ENCODE measurements at regions not wholly inside any gene's neighbourhood (a gene's known extent, or its start where the extent isn't known, plus 50 kb on each side); places are given as distances from the start of the nearest gene placed in this dataset.

GRCh38 chr6:132068766-132069165, 117.6 kb upstream of the CCN2 start:
- no peak overlapping the region for H3K27ac ChIP-seq (ENCODE audit: low read depth in 1 of 2, low read length in 2 of 2)
- DNase-seq (no peak), ATAC-seq (ENCODE audit: poor library complexity) (no peak)
- Mint-ChIP-seq H3K9me3 (no peaks in the 10 kb centered on the region), H3K27ac (no peak overlapping the region), H3K4me1 (ENCODE audit: low read depth) (no peaks in the 10 kb centered on the region), H3K27me3 (no peaks in the 10 kb centered on the region), H3K36me3 (ENCODE audit: low read depth) (no peaks in the 10 kb centered on the region), H3K4me3 (no peak overlapping the region)
- H3K9me3 ChIP-seq (ENCODE audit: control insufficient read depth in 1 of 2, insufficient read depth in 1 of 2, low read length in 2 of 2), result no peaks in the 10 kb centered on the region
- ChIA-PET POLR2A (no interaction called here), CTCF (no interaction called here)
- no peaks in the 10 kb centered on the region for H3K4me1 ChIP-seq (ENCODE audit: insufficient read depth, low read length)
- intact Hi-C loops (cut with DNase I, micrococcal nuclease), result no loop called here
- TF ChIP-seq, protein P1, sequence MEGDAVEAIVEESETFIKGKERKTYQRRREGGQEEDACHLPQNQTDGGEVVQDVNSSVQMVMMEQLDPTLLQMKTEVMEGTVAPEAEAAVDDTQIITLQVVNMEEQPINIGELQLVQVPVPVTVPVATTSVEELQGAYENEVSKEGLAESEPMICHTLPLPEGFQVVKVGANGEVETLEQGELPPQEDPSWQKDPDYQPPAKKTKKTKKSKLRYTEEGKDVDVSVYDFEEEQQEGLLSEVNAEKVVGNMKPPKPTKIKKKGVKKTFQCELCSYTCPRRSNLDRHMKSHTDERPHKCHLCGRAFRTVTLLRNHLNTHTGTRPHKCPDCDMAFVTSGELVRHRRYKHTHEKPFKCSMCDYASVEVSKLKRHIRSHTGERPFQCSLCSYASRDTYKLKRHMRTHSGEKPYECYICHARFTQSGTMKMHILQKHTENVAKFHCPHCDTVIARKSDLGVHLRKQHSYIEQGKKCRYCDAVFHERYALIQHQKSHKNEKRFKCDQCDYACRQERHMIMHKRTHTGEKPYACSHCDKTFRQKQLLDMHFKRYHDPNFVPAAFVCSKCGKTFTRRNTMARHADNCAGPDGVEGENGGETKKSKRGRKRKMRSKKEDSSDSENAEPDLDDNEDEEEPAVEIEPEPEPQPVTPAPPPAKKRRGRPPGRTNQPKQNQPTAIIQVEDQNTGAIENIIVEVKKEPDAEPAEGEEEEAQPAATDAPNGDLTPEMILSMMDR (IDR thresholded peaks at IDR 0.05), result no peak
- no peaks in the 10 kb centered on the region for H3K27me3 ChIP-seq (ENCODE audit: control insufficient read depth in 1 of 2, insufficient read depth in 2 of 2, low read length in 2 of 2)
- no peak overlapping the region for H3K4me3 ChIP-seq (ENCODE audit: low read length)
- H3K36me3 ChIP-seq (ENCODE audit: insufficient read depth, low read length), result no peaks in the 10 kb centered on the region

- Mint-ChIP-seq H3K4me3 (no peak overlapping the region), H3K27ac (no peak overlapping the region), H3K9me3 (no peaks in the 10 kb centered on the region), H3K36me3 (ENCODE audit: low read depth) (no peaks in the 10 kb centered on the region), H3K27me3 (no peaks in the 10 kb centered on the region), H3K4me1 (ENCODE audit: low read depth) (no peaks in the 10 kb centered on the region)
- Histone ChIP-seq H3K36me3 (ENCODE audit: insufficient read depth, low read length) (no peaks in the 10 kb centered on the region), H3K27ac (ENCODE audit: low read depth in 1 of 2, low read length in 2 of 2) (no peak overlapping the region), H3K9me3 (ENCODE audit: control insufficient read depth in 1 of 2, insufficient read depth in 1 of 2, low read length in 2 of 2) (no peaks in the 10 kb centered on the region), H3K27me3 (ENCODE audit: control insufficient read depth in 1 of 2, insufficient read depth in 2 of 2, low read length in 2 of 2) (no peaks in the 10 kb centered on the region), H3K4me1 (ENCODE audit: insufficient read depth, low read length) (no peaks in the 10 kb centered on the region), H3K4me3 (ENCODE audit: low read length) (no peak overlapping the region)
- intact Hi-C loops (cut with DNase I, micrococcal nuclease), result no loop called here
- ChIA-PET CTCF (no interaction called here), POLR2A (no interaction called here)
- no peak for ATAC-seq (ENCODE audit: poor library complexity)
- DNase-seq, result no peak
- TF ChIP-seq, protein P1 (IDR thresholded peaks at IDR 0.05), result no peak
These were observed 116.1 kb upstream of the CCN2 start for GRCh38 chr6:132067286-132067685.

GRCh38 chr6:132065556-132065955, 114.4 kb upstream of the CCN2 start:
- no peak overlapping the region for H3K4me3 ChIP-seq (ENCODE audit: low read length)
- no peaks in the 10 kb centered on the region for H3K27me3 ChIP-seq (ENCODE audit: control insufficient read depth in 1 of 2, insufficient read depth in 2 of 2, low read length in 2 of 2)
- H3K4me1 ChIP-seq (ENCODE audit: insufficient read depth, low read length), result no peaks in the 10 kb centered on the region
- intact Hi-C loops (cut with DNase I, micrococcal nuclease), result no loop called here
- H3K36me3 ChIP-seq (ENCODE audit: insufficient read depth, low read length), result no peaks in the 10 kb centered on the region
- ChIA-PET CTCF (no interaction called here), POLR2A (no interaction called here)
- no peaks in the 10 kb centered on the region for H3K36me3 Mint-ChIP-seq (ENCODE audit: low read depth)
- no peak overlapping the region for H3K4me3 Mint-ChIP-seq
- no peaks in the 10 kb centered on the region for H3K27me3 Mint-ChIP-seq
- TF ChIP-seq, protein P1 (IDR thresholded peaks at IDR 0.05), result no peak
- no peaks in the 10 kb centered on the region for H3K9me3 Mint-ChIP-seq
- no peak overlapping the region for H3K27ac ChIP-seq (ENCODE audit: low read depth in 1 of 2, low read length in 2 of 2)
- H3K4me1 Mint-ChIP-seq (ENCODE audit: low read depth), result no peaks in the 10 kb centered on the region
- no peak for DNase-seq
- ATAC-seq (ENCODE audit: poor library complexity), result no peak
- no peaks in the 10 kb centered on the region for H3K9me3 ChIP-seq (ENCODE audit: control insufficient read depth in 1 of 2, insufficient read depth in 1 of 2, low read length in 2 of 2)
- no peak overlapping the region for H3K27ac Mint-ChIP-seq
